BE2C (cell line): ENCODE measurements at regions not wholly inside any gene's neighbourhood (a gene's known extent, or its start where the extent isn't known, plus 50 kb on each side); places are given as distances from the start of the nearest gene placed in this dataset.
"Not testable (repeated sequence)": the region's sequence is repeated elsewhere in the genome, so short reads cannot be mapped to it uniquely, and the experiment has no call there.

Source experiments
- DNase-seq: peaks from one replicate; pipeline ENCODE4 v3.0.0-alpha.2; 2020
- H3K27me3 ChIP-seq: fragments of 250-450 bp; sonication (Bioruptor Pico); 2 replicates; pipeline ENCODE4 v1.5.1; 2020; ENCODE audit warnings: mild to moderate bottlenecking
- H3K36me3 ChIP-seq: fragments of 250-450 bp; sonication (Bioruptor Pico); 2 replicates; pipeline ENCODE4 v1.5.1; 2020; ENCODE audit warnings: mild to moderate bottlenecking
- H3K4me1 ChIP-seq: fragments of 250-450 bp; sonication (Bioruptor Pico); 2 replicates; pipeline ENCODE4 v1.5.1; 2020
- H3K4me3 ChIP-seq: 2 replicates; pipeline ENCODE4 v1.5.1; 2011; ENCODE audit warnings: low read depth, low read length
- H3K9me3 ChIP-seq: fragments of 250-450 bp; sonication (Bioruptor Pico); 2 replicates; pipeline ENCODE4 v1.5.1; 2020
- TF ChIP-seq, protein P1 (sequence below): IDR thresholded peaks from 2 replicates; pipeline ENCODE4 v1.5.1; 2012; ENCODE audit warnings: mild to moderate bottlenecking, low read depth, low read length

DNA sequence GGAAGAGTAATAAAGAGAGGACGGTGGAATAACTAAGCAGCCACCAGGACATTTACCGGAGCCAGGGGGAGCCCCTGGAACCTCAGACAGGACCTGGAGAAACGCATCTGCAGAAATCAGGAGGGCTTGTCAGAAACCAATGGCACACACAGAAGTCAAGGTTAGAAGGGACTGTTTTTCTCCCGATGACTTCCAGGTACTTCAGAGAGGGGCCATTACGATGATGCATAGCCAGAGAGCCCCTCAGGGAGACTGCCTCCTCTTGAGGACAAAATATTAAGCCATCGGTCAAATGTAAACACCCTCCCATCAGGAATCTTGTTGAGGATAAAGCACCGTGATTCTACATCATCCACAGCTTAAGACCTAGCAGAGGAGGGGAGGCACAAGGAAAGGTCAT lies 333.6 kb upstream of the CDH5 start:
- no peak overlapping the region for H3K4me3 ChIP-seq
- H3K4me1 ChIP-seq = no peaks in the 10 kb centered on the region
- H3K9me3 ChIP-seq = no peaks in the 10 kb centered on the region

DNA sequence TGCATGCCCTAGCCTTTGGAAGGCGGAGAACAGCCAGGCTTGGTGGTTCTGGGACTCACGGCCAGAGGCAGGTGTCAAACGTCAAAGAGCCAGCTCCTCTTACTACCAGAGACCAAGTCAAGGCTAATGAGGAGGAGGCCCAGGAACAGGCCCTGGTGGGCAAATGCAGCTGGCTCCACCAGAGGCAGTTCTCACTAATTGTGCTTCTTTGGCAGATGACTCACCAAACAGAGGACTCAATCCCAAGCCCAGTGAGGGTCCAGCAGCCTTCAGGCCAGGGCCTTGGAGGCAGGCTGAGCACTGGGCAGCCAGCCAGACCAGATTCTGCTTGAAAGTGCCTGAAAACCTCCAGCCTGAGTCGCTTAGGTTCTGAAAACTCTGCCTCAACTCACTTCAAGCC lies 336.5 kb upstream of the CDH5 start:
- Histone ChIP-seq H3K27me3 (no peaks in the 10 kb centered on the region), H3K36me3 (no peaks in the 10 kb centered on the region), H3K4me3 (no peak overlapping the region), H3K9me3 (no peaks in the 10 kb centered on the region), H3K4me1 (no peaks in the 10 kb centered on the region)
- TF ChIP-seq, protein P1, sequence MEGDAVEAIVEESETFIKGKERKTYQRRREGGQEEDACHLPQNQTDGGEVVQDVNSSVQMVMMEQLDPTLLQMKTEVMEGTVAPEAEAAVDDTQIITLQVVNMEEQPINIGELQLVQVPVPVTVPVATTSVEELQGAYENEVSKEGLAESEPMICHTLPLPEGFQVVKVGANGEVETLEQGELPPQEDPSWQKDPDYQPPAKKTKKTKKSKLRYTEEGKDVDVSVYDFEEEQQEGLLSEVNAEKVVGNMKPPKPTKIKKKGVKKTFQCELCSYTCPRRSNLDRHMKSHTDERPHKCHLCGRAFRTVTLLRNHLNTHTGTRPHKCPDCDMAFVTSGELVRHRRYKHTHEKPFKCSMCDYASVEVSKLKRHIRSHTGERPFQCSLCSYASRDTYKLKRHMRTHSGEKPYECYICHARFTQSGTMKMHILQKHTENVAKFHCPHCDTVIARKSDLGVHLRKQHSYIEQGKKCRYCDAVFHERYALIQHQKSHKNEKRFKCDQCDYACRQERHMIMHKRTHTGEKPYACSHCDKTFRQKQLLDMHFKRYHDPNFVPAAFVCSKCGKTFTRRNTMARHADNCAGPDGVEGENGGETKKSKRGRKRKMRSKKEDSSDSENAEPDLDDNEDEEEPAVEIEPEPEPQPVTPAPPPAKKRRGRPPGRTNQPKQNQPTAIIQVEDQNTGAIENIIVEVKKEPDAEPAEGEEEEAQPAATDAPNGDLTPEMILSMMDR = no peak
- DNase-seq = peak; percentile 62

More for the DNA sequence above, 333.6 kb upstream of the CDH5 start:
- Histone ChIP-seq H3K36me3 (no peaks in the 10 kb centered on the region), H3K27me3 (no peaks in the 10 kb centered on the region)
- TF ChIP-seq, protein P1 = no peak
- no peak for DNase-seq

DNA sequence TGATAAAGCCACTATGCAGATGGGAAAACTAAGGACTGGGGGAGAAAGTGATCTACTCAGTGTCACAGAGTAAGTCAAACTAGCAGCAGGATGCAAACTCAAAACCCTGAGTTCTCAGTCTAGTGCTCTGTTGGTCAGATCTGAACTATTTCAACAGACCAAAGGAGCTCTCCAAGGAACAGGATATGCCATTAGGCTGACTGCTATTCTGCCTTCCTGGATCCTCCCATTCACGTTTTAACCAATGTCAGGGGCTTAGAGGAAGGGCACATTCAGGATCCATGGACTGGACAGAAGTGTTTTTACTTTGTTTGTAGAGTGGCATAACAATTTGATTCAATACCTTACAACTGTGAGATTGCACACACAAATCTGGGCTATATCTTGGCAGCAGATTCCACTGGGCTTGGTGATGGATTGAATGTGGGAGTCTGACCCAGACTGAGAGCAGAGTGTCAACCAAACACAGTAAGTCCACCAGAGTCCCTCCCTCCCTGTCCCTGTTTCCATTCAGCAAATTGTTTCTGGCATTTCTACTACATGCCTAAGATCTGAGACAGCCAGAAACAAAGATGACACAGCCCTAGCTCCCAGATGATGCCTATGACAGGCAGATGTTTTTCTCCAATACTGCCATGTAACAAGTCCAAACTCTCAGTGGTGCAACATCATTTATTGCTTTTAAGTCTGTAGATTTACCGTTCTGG lies 337.8 kb upstream of the CDH5 start:
- H3K9me3 ChIP-seq = no peaks in the 10 kb centered on the region
- H3K4me1 ChIP-seq = no peaks in the 10 kb centered on the region
- TF ChIP-seq, protein P1 = no peak
- H3K27me3 ChIP-seq = no peaks in the 10 kb centered on the region
- H3K36me3 ChIP-seq = no peaks in the 10 kb centered on the region
- no peak overlapping the region for H3K4me3 ChIP-seq
- DNase-seq = no peak

GRCh38 chr16:66026787-66027330 lies 339.6 kb upstream of the CDH5 start:
- no peak overlapping the region for H3K4me3 ChIP-seq
- H3K9me3 ChIP-seq = no peaks in the 10 kb centered on the region
- DNase-seq = no peak
- no peaks in the 10 kb centered on the region for H3K27me3 ChIP-seq
- H3K36me3 ChIP-seq = no peaks in the 10 kb centered on the region
- TF ChIP-seq, protein P1 = no peak
- H3K4me1 ChIP-seq = no peaks in the 10 kb centered on the region

GRCh38 chr16:66026211-66026610 lies 340.3 kb upstream of the CDH5 start:
- Histone ChIP-seq H3K27me3 (no peaks in the 10 kb centered on the region), H3K9me3 (no peaks in the 10 kb centered on the region), H3K4me3 (no peak overlapping the region), H3K4me1 (no peaks in the 10 kb centered on the region), H3K36me3 (no peaks in the 10 kb centered on the region)
- TF ChIP-seq, protein P1 = peak; percentile 68
- peak; percentile 50 for DNase-seq

DNA sequence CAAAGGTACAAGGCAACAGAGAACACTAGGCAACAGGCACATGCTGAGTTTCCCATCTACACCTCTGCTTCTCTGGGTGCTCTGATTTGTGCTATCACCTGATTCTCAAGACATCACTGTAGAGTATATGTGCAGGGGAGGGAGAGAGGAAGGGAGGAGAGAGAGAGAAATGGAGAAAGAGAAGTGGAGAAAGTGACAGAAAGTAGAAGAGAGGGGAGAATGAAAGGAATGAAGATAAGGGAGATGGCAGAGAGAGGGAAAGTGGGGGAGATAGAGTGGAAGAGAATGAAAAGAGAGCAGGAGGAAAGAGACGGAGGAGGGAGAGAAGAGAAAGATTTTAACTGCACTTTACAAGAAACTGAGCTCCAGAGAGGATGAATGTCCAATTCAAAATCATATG lies 340.7 kb upstream of the CDH5 start:
- H3K9me3 ChIP-seq = no peaks in the 10 kb centered on the region
- no peak overlapping the region for H3K4me3 ChIP-seq
- H3K36me3 ChIP-seq = no peaks in the 10 kb centered on the region
- no peaks in the 10 kb centered on the region for H3K27me3 ChIP-seq
- TF ChIP-seq, protein P1 = no peak
- no peak for DNase-seq
- H3K4me1 ChIP-seq = no peaks in the 10 kb centered on the region

GRCh38 chr16:66024567-66024966 lies 341.9 kb upstream of the CDH5 start:
- not testable (repeated sequence) for H3K27me3 ChIP-seq, DNase-seq, H3K9me3 ChIP-seq, H3K4me3 ChIP-seq, H3K36me3 ChIP-seq, H3K4me1 ChIP-seq
